ENCODE measurements at regions not wholly inside any gene's neighbourhood (a gene's known extent, or its start where the extent isn't known, plus 50 kb on each side); places are given as distances from the start of the nearest gene placed in this dataset.

DNA sequence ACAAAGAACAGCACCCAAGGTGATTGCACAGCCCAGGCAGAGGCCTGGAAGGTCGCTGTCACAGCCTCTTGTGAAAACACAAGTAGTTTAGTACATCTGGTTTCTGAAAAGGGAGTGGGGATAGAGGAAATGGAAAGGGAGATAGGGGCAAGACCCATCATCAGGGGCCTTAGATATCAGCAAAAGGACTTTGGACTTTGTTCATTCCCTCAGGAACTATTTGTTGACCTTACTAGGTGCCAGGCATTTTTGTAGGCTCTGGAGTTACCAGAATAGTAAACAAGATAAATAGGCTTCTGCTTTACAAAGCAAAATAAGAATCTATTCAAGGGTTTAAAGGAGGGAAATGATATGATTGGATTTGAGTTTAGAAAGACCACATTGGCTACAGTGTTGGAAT is 199.4 kb upstream of the CDKN3 start:
- no peaks in the 10 kb centered on the region for H3K4me1 ChIP-seq (ENCODE audit: insufficient read depth, low read length)
- no peaks in the 10 kb centered on the region for H3K27me3 ChIP-seq (ENCODE audit: control insufficient read depth in 1 of 2, insufficient read depth in 2 of 2, low read length in 2 of 2)
- H3K27ac ChIP-seq (ENCODE audit: low read depth, low read length), result no peak overlapping the region
- H3K36me3 ChIP-seq (ENCODE audit: insufficient read depth, low read length), result no peaks in the 10 kb centered on the region
- H3K9ac ChIP-seq (ENCODE audit: low read length), result no peak overlapping the region
- H3K4me3 ChIP-seq (ENCODE audit: low read depth in 1 of 2, low read length in 2 of 2), result no peak overlapping the region
- no peaks in the 10 kb centered on the region for H3K9me3 ChIP-seq (ENCODE audit: low read length)

DNA sequence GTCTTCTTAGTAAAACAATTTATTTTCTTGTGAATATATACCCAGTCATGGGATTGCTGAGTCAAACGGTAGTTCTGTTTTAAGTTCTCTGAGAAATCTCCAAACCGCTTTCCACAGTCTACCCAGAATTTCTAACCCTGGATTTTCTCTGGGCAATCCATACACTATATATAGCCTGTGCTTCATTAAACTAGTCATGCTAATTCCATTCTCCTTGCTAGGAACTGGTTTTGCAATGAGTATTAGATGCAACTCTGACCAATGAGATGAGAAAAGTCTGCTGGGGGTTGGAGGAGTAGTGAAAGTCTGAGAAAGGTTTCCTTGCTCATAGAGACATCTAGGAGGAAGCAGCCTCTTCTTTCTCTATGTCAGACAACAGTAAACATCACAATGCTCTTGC is 196.1 kb upstream of the CDKN3 start:
- no peak overlapping the region for H3K9ac ChIP-seq (ENCODE audit: low read length)
- no peak overlapping the region for H3K27ac ChIP-seq (ENCODE audit: low read depth, low read length)
- no peaks in the 10 kb centered on the region for H3K9me3 ChIP-seq (ENCODE audit: low read length)
- H3K4me3 ChIP-seq (ENCODE audit: low read depth in 1 of 2, low read length in 2 of 2), result no peak overlapping the region
- no peaks in the 10 kb centered on the region for H3K27me3 ChIP-seq (ENCODE audit: control insufficient read depth in 1 of 2, insufficient read depth in 2 of 2, low read length in 2 of 2)
- H3K36me3 ChIP-seq (ENCODE audit: insufficient read depth, low read length), result no peaks in the 10 kb centered on the region
- no peaks in the 10 kb centered on the region for H3K4me1 ChIP-seq (ENCODE audit: insufficient read depth, low read length)

DNA sequence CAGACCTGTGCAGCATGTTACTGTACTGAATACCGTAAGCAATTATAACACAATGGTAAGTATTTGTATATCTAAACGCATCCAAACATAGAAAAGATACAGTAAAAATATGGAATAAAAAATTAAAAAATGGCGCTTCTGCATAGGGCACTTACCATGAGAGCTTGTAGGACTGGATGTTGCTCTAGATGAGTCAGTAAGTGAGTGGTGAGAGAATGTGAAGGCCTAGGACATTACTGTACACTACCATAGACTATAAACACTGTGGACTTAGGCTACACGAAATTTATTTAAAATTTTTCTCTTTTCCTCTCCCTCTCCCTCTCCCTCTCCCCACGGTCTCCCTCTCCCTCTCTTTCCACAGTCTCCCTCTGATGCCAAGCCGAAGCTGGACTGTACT is 194.5 kb upstream of the CDKN3 start:
- H3K4me1 ChIP-seq (ENCODE audit: insufficient read depth, low read length), result no peaks in the 10 kb centered on the region
- H3K9me3 ChIP-seq (ENCODE audit: low read length), result no peaks in the 10 kb centered on the region
- H3K36me3 ChIP-seq (ENCODE audit: insufficient read depth, low read length), result no peaks in the 10 kb centered on the region
- H3K9ac ChIP-seq (ENCODE audit: low read length), result no peak overlapping the region
- no peaks in the 10 kb centered on the region for H3K27me3 ChIP-seq (ENCODE audit: control insufficient read depth in 1 of 2, insufficient read depth in 2 of 2, low read length in 2 of 2)
- no peak overlapping the region for H3K4me3 ChIP-seq (ENCODE audit: low read depth in 1 of 2, low read length in 2 of 2)
- no peak overlapping the region for H3K27ac ChIP-seq (ENCODE audit: low read depth, low read length)

DNA sequence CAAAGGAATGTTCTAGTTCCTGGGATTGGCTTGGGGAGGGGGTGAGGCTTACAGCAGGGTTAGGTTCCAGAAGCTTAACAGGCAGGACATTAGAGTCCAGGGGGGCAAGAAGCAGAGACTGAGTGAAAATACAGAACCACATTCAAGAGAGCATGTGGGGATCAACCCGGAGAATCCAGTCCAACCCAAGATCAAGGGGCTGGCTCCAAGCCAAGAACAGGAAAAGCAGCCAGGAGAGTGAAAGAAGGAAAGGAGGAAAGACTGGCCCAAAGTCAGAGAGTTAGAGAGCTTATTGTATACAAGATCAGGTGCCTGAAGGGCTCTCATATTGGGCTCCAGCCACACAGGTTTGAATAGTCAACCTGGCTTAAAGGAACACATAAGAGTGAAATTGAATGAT is 190.3 kb upstream of the CDKN3 start:
- Histone ChIP-seq H3K4me1 (ENCODE audit: insufficient read depth, low read length) (no peaks in the 10 kb centered on the region), H3K9ac (ENCODE audit: low read length) (no peak overlapping the region), H3K4me3 (ENCODE audit: low read depth in 1 of 2, low read length in 2 of 2) (no peak overlapping the region), H3K27ac (ENCODE audit: low read depth, low read length) (no peak overlapping the region), H3K36me3 (ENCODE audit: insufficient read depth, low read length) (no peaks in the 10 kb centered on the region), H3K27me3 (ENCODE audit: control insufficient read depth in 1 of 2, insufficient read depth in 2 of 2, low read length in 2 of 2) (no peaks in the 10 kb centered on the region), H3K9me3 (ENCODE audit: low read length) (no peaks in the 10 kb centered on the region)

DNA sequence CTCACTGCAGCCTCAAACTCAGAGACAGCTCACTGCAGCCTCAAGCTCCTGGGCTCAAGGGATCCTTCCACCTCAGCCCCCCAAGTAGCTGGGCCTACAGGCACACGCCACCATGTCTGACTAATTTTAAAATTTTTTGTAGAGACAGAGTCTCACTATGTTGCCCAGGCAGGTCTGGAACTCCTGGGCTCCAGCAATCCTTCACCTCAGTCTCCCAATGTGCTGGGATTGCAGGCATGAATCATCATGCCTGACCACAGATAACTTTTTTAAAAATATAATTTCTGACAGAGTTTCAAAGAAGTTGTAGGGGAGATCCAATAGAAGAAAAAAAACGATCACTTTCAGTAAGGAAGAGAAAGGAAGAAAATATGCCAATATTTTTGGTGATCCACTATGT is 189.7 kb upstream of the CDKN3 start:
- Histone ChIP-seq H3K4me3 (ENCODE audit: low read depth in 1 of 2, low read length in 2 of 2) (no peak overlapping the region), H3K27me3 (ENCODE audit: control insufficient read depth in 1 of 2, insufficient read depth in 2 of 2, low read length in 2 of 2) (no peaks in the 10 kb centered on the region), H3K9ac (ENCODE audit: low read length) (no peak overlapping the region), H3K4me1 (ENCODE audit: insufficient read depth, low read length) (no peaks in the 10 kb centered on the region), H3K36me3 (ENCODE audit: insufficient read depth, low read length) (no peaks in the 10 kb centered on the region), H3K9me3 (ENCODE audit: low read length) (no peaks in the 10 kb centered on the region), H3K27ac (ENCODE audit: low read depth, low read length) (no peak overlapping the region)

DNA sequence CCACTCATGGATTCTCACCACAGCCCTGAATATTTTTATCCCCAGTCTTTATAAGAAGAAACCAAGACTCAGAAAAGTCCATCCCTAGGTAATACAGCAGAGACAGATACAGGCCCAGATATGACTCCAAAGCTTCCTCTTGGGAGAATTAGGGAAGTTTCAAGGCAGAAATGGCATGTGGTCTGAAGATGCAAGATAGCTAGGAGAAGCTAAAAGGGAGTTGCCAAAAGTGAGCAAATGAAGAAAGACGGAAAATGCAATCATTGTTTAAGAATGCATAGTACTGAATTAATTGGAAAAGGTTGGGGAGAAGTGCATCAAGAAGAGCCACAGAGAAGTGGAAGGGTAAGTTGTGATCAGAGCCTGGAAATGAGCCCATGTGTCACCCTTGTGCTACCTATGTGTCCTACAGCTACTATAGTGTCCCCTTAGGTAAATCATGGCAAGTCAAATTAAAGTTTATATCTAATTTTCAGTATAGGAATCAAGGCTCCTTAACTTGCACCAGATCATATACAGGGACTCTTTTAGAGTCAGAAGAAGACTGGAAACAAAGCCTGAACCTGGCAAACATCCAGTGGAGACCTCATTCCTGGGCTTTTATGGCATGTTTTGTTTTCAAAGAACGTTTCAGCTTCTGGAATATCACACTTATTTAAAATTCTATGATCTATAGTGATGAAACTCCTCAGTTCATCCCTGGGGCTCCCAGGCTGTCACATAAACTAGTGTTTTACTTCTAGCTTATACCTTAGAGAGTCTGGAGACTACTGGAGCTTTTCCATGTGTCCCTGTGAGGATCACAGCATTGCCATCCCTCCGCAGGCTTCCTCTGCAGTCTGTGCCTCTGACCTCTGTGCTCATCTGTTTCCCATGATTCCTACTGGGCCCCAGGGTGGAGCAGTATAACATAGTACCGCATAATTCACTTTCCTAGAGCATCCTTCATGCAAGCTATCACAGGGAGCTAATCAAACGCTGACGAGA is 189.0 kb upstream of the CDKN3 start:
- Histone ChIP-seq H3K9ac (ENCODE audit: low read length) (no peak overlapping the region), H3K27me3 (ENCODE audit: control insufficient read depth in 1 of 2, insufficient read depth in 2 of 2, low read length in 2 of 2) (no peaks in the 10 kb centered on the region), H3K36me3 (ENCODE audit: insufficient read depth, low read length) (no peaks in the 10 kb centered on the region), H3K9me3 (ENCODE audit: low read length) (no peaks in the 10 kb centered on the region), H3K27ac (ENCODE audit: low read depth, low read length) (no peak overlapping the region), H3K4me1 (ENCODE audit: insufficient read depth, low read length) (no peaks in the 10 kb centered on the region), H3K4me3 (ENCODE audit: low read depth in 1 of 2, low read length in 2 of 2) (no peak overlapping the region)

DNA sequence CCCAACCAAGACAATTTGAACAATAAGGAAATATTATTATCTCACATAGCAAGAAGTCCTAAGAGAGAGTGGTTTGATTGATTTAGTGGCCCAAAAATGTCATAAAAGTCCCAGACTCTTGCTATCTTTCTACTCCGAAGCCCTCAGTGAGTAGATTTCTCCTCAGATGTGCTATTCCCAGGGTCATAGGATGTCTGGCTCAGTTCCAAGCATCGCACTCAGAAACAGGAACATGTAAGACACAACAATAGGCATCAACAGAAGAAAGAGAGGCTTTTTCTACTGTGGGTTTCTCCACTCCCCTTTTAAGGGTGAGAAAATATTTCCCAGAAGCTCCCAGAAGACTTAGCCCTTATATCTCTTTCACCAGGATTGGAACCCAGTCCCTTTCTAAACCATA is 188.1 kb upstream of the CDKN3 start:
- H3K27ac ChIP-seq (ENCODE audit: low read depth, low read length), result no peak overlapping the region
- H3K27me3 ChIP-seq (ENCODE audit: control insufficient read depth in 1 of 2, insufficient read depth in 2 of 2, low read length in 2 of 2), result no peaks in the 10 kb centered on the region
- no peak overlapping the region for H3K4me3 ChIP-seq (ENCODE audit: low read depth in 1 of 2, low read length in 2 of 2)
- H3K4me1 ChIP-seq (ENCODE audit: insufficient read depth, low read length), result no peaks in the 10 kb centered on the region
- H3K36me3 ChIP-seq (ENCODE audit: insufficient read depth, low read length), result no peaks in the 10 kb centered on the region
- no peak overlapping the region for H3K9ac ChIP-seq (ENCODE audit: low read length)
- no peaks in the 10 kb centered on the region for H3K9me3 ChIP-seq (ENCODE audit: low read length)

DNA sequence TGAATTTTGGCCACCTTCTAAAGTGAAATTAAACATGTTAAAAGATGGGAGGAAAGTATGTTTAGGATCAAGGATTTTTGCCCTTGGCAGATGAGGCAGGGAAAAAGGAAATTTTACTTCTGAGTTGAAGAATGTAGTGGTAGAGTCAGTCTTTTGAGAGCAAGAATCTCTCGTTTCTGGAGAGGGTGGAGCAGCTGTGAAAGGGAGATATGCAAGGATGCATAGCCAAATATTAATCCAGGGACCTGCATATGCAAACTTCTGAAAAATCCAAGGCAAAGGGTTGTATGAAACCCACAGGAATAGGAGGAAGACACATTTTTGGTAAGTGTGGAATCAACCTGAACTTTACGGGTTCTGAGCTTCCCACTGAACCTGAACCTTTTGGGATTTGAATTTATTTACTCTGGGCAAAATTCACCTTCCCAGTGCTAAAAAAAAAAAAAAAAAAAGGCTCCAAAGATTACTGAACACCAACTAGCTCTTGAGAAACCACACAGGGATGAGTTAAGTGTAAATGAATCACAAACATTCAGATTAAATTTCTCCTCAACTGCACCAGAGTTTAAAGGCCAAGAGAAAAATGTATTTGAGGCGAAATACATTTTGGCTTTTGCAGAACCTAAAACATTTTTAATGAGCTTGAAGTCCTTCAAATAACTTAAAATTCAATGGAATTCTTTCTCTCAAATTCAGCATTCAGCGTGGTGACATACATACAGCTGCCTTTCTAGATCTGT is 187.1 kb upstream of the CDKN3 start:
- no peaks in the 10 kb centered on the region for H3K4me1 ChIP-seq (ENCODE audit: insufficient read depth, low read length)
- H3K36me3 ChIP-seq (ENCODE audit: insufficient read depth, low read length), result no peaks in the 10 kb centered on the region
- no peak overlapping the region for H3K27ac ChIP-seq (ENCODE audit: low read depth, low read length)
- no peaks in the 10 kb centered on the region for H3K9me3 ChIP-seq (ENCODE audit: low read length)
- no peak overlapping the region for H3K4me3 ChIP-seq (ENCODE audit: low read depth in 1 of 2, low read length in 2 of 2)
- H3K9ac ChIP-seq (ENCODE audit: low read length), result no peak overlapping the region
- no peaks in the 10 kb centered on the region for H3K27me3 ChIP-seq (ENCODE audit: control insufficient read depth in 1 of 2, insufficient read depth in 2 of 2, low read length in 2 of 2)

DNA sequence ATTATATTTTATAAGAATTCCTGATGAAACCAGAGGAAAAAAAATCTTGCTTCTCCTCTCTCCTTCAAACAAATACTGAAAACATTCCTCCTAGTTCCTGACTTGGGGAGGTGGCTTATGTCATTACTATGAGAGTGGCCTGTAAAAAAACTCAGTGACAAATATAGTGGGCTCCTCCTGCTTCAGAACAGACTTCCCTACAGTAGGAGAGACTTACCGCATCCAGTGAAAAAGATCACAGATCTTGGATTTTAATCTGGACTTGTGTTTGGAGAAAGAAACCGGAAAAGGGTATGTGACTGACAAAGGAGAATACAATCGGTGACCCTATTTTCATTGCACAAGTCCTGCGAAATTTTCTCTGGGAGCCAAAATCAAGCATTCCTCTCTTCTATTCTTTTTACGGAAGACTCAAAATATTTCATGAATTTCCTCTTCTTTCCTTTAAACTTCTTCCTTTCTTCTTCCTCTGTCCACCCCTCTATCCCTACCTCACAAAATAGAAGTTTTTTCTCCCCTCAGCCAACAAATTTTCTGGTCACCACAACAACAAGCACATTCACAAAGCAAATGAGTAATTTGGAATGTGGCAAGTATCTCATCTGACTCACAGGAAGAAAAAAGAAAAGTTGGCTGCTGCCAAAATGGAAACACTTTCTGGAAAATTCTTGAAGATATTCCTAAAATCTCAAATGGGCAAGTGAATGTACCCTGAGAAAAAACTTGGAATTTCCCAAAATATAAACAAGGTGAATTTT is 185.1 kb upstream of the CDKN3 start:
- H3K27me3 ChIP-seq (ENCODE audit: control insufficient read depth in 1 of 2, insufficient read depth in 2 of 2, low read length in 2 of 2), result no peaks in the 10 kb centered on the region
- no peak overlapping the region for H3K9ac ChIP-seq (ENCODE audit: low read length)
- no peak overlapping the region for H3K4me3 ChIP-seq (ENCODE audit: low read depth in 1 of 2, low read length in 2 of 2)
- no peaks in the 10 kb centered on the region for H3K36me3 ChIP-seq (ENCODE audit: insufficient read depth, low read length)
- no peaks in the 10 kb centered on the region for H3K9me3 ChIP-seq (ENCODE audit: low read length)
- H3K4me1 ChIP-seq (ENCODE audit: insufficient read depth, low read length), result no peaks in the 10 kb centered on the region
- no peak overlapping the region for H3K27ac ChIP-seq (ENCODE audit: low read depth, low read length)

DNA sequence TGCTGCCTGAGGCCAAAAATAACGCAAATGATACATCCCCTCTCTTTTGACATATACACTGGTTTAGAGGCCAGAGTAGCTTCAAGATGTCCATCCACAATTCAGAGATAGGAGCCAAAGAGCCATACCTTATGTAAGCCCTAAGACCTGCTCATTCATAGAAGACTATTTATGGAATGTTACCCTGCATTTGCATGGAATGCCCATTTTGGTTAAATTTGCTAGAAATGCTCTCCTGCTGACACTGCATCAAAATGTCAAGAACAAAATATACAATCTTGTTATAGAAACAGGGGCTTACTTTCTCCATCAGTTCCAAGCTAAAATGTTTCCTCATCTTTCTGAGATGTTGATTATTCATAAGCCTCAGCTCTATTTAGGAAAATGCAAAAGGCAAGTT is 183.3 kb upstream of the CDKN3 start:
- H3K4me3 ChIP-seq (ENCODE audit: low read depth in 1 of 2, low read length in 2 of 2), result no peak overlapping the region
- H3K27me3 ChIP-seq (ENCODE audit: control insufficient read depth in 1 of 2, insufficient read depth in 2 of 2, low read length in 2 of 2), result no peaks in the 10 kb centered on the region
- H3K9me3 ChIP-seq (ENCODE audit: low read length), result no peaks in the 10 kb centered on the region
- no peak overlapping the region for H3K9ac ChIP-seq (ENCODE audit: low read length)
- H3K4me1 ChIP-seq (ENCODE audit: insufficient read depth, low read length), result no peaks in the 10 kb centered on the region
- no peak overlapping the region for H3K27ac ChIP-seq (ENCODE audit: low read depth, low read length)
- no peaks in the 10 kb centered on the region for H3K36me3 ChIP-seq (ENCODE audit: insufficient read depth, low read length)

DNA sequence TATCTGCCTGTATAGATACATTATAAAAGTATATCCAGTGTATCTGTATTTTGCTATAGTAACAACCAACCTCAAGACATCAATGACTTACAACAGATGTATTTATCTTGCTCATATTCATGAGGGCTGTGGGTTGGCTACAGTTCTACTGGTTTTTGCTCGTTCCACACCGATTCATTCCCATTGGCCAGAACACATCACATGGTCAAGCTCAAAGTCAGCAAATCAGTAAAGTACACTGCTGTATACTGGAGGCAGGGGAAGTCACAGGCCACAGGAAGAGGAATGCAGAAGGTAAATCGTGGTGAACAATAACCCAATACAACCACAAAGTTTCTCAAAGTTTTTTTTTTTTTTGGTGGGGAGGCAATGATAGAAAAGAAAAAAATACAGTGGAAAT is 180.0 kb upstream of the CDKN3 start:
- H3K9me3 ChIP-seq (ENCODE audit: low read length), result no peaks in the 10 kb centered on the region
- no peaks in the 10 kb centered on the region for H3K4me1 ChIP-seq (ENCODE audit: insufficient read depth, low read length)
- no peak overlapping the region for H3K4me3 ChIP-seq (ENCODE audit: low read depth in 1 of 2, low read length in 2 of 2)
- H3K27ac ChIP-seq (ENCODE audit: low read depth, low read length), result no peak overlapping the region
- no peak overlapping the region for H3K9ac ChIP-seq (ENCODE audit: low read length)
- no peaks in the 10 kb centered on the region for H3K36me3 ChIP-seq (ENCODE audit: insufficient read depth, low read length)
- peaks cover 0 to 6% of the 10 kb centered on the region in 2 donors for H3K27me3 ChIP-seq (ENCODE audit: control insufficient read depth in 1 of 2, insufficient read depth in 2 of 2, low read length in 2 of 2)
